Activated CD4-positive, alpha-beta T cell treated with anti-CD3 and anti-CD28 coated beads, Interleukin-2, amount 10 ng/mL, durations not matched to agents 7 days and 5 days (primary cell): ENCODE measurements at regions not wholly inside any gene's neighbourhood (a gene's known extent, or its start where the extent isn't known, plus 50 kb on each side); places are given as distances from the start of the nearest gene placed in this dataset.

Source experiments
- CTCF ChIA-PET: fragments of 350-600 bp; sonication (Branson Sonifier 250); formaldehyde crosslinking; loops from one replicate; lab custom pipeline; 2021; ENCODE audit warnings: antibody characterized with exemption; lab: Charles Lee
- POLR2A ChIA-PET: fragments of 350-600 bp; sonication (Branson Sonifier 250); formaldehyde crosslinking; loops from one replicate; lab custom pipeline; 2021; ENCODE audit warnings: antibody characterized with exemption; lab: Charles Lee
- DNase-seq: peaks from one replicate; pipeline ENCODE4 v3.0.0-alpha.2; 2020
- H3K27ac Mint-ChIP-seq: one replicate; pipeline ENCODE4 v1.8.0; 2021; ENCODE audit warnings: mild to moderate bottlenecking, moderate library complexity, mixed read lengths
- H3K27me3 Mint-ChIP-seq: one replicate; pipeline ENCODE4 v1.8.0; 2021; ENCODE audit warnings: mixed read lengths
- H3K36me3 Mint-ChIP-seq: one replicate; pipeline ENCODE4 v1.8.0; 2021; ENCODE audit warnings: low read depth, mixed read lengths
- H3K4me1 Mint-ChIP-seq: one replicate; pipeline ENCODE4 v1.8.0; 2021; ENCODE audit warnings: mixed read lengths
- H3K4me3 Mint-ChIP-seq: one replicate; pipeline ENCODE4 v1.8.0; 2021; ENCODE audit warnings: mild to moderate bottlenecking, moderate library complexity, mixed read lengths
- H3K9me3 Mint-ChIP-seq: one replicate; pipeline ENCODE4 v1.8.0; 2021; ENCODE audit warnings: mixed read lengths

- POLR2A ChIA-PET = interaction anchor here (0.7 kb wide), 1 partner anchor 21 kb away, joined by 3 read pairs; no protein-coding TSS in a partner anchor
- H3K4me1 Mint-ChIP-seq = peaks cover 5% of the 10 kb centered on the region
- H3K27ac Mint-ChIP-seq = no peak overlapping the region
- DNase-seq = no peak
- CTCF ChIA-PET = no interaction called here
- H3K9me3 Mint-ChIP-seq = peaks cover 12% of the 10 kb centered on the region
- no peak overlapping the region for H3K4me3 Mint-ChIP-seq
- H3K36me3 Mint-ChIP-seq = no peaks in the 10 kb centered on the region
- no peaks in the 10 kb centered on the region for H3K27me3 Mint-ChIP-seq
Measured at GRCh38 chr14:97912217-97912616, 1115.0 kb downstream of the VRK1 start.

- POLR2A ChIA-PET = no interaction called here
Measured at GRCh38 chr14:97916100-97916499, 1118.9 kb downstream of the VRK1 start.

DNA sequence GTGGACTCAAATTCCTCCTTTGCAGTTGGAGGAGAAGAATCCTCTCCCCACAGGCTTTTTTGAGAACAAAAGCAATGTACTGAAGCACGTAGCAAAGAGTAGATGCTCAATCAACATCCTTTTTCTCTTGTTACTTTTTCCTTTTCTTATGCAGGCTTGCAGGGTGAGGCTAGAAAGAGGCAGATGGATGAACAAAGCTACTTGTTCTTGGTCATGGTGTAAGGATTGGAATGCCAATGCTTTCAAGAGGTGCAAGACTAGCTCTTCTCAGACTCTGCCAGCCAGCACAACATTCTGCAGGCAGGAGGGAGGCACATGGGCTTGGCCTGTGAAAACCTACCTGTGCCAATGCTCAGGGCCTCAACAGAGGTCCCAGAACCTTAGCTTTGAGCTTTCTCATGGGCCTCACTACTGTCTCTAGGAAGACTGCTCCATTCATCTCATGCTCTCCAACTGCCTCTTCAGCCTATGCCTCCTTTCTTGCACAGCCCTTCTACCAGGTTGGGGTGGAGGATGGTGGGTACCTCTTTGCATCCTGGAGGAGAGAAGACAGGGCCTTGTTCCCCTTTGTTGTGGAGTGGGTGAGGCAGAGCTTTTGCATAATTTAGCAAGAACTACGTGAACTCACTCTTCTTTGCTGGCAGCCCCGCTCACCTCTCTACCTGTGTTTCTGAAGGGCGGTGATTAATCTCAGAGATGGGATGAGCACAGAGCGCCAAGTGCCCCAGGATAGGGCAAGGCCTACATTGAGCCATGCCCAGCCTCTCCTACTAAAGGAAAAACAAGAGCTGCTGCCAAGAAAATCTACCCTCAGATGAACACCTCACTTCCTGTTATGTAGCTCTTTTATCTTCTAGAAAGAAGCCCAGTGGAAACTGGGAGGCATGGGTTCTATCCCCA, 1119.7 kb downstream of the VRK1 start:
- H3K4me3 Mint-ChIP-seq = no peak overlapping the region
- POLR2A ChIA-PET = no interaction called here
- CTCF ChIA-PET = interaction anchor here (1.2 to 2.1 kb wide), 4 partner anchors 37 to 167 kb away, joined by 3 to 4 read pairs (median 3); no protein-coding TSS in a partner anchor
- DNase-seq = no peak
- H3K9me3 Mint-ChIP-seq = peaks cover 10% of the 10 kb centered on the region
- H3K27me3 Mint-ChIP-seq = no peaks in the 10 kb centered on the region
- H3K4me1 Mint-ChIP-seq = peaks cover 12% of the 10 kb centered on the region
- peaks cover 2% of the 10 kb centered on the region for H3K36me3 Mint-ChIP-seq
- no peak overlapping the region for H3K27ac Mint-ChIP-seq

More at GRCh38 chr14:97916100-97916499, 1118.9 kb downstream of the VRK1 start:
- DNase-seq = no peak
- H3K27me3 Mint-ChIP-seq = no peaks in the 10 kb centered on the region
- peaks cover 12% of the 10 kb centered on the region for H3K4me1 Mint-ChIP-seq
- H3K27ac Mint-ChIP-seq = no peak overlapping the region
- peaks cover 2% of the 10 kb centered on the region for H3K36me3 Mint-ChIP-seq
- H3K4me3 Mint-ChIP-seq = no peak overlapping the region
- H3K9me3 Mint-ChIP-seq = peaks cover 10% of the 10 kb centered on the region
- CTCF ChIA-PET = no interaction called here

DNA sequence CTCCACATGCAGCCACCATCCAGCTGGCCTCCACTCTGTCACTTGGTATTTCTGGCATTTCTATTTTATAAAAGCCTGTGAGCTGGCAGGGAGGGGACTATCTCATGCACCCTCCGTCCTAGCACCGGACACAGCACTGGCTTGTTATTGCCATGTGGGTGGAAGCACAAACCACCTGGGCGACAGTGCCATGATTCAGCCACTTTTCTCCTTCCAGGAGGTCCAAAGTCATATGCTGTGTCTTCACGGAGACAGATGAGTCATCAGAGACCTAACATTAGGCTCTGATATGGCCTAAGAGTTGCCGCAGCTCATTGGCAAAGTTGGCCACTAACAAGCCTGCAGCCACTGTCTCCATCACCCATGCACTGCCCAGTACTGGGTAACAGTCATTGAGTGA, 1123.0 kb downstream of the VRK1 start:
- ChIA-PET CTCF (interaction anchor here (1.2 kb wide), 1 partner anchor 21 kb away, joined by 5 read pairs; no protein-coding TSS in a partner anchor), POLR2A (no interaction called here)
- no peak for DNase-seq
- Mint-ChIP-seq H3K27ac (no peak overlapping the region), H3K27me3 (no peaks in the 10 kb centered on the region), H3K4me1 (peaks cover 12% of the 10 kb centered on the region), H3K4me3 (no peak overlapping the region), H3K36me3 (peaks cover 2% of the 10 kb centered on the region), H3K9me3 (peaks cover 10% of the 10 kb centered on the region)

- no peak overlapping the region for H3K4me3 Mint-ChIP-seq
- POLR2A ChIA-PET = no interaction called here
- CTCF ChIA-PET = no interaction called here
Measured at GRCh38 chr14:97921296-97921695, 1124.1 kb downstream of the VRK1 start.

DNA sequence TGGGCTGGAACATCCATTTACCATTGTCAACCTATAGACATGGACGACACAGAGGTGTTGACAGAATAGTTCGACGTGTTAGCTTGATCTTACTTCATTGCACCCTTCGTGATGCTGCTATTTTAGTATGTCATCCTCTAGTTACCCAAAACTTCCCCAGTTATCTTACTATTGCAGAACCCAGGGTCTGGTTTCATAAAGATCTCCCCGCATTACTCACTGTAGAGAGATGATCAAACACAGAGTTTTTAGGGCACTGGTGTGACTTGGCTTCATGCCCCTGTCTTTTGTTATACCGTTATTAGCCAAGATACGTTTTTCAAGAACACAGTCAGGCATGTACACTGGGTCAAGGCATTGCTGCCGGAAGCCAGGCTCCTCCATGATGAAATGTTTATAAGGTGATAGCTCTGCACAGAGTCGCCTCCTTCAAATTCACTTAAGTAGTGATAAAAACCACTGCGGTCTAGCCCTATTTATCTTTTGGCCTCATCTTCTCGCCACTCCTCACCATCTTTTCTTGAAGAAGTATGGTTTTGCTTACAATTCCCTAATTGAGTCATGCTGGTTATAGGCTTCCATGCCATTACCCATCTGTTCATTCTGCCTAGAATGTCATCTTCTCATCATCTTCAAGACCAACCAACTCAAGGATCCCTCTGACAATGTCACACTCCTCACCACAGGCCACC, 1127.9 kb downstream of the VRK1 start:
- H3K9me3 Mint-ChIP-seq = peaks cover 4% of the 10 kb centered on the region
- CTCF ChIA-PET = interaction anchor here (1.5 to 1.7 kb wide), 2 partner anchors 22 to 53 kb away, joined by 3 read pairs; no protein-coding TSS in a partner anchor
- no peak for DNase-seq
- peaks cover 1% of the 10 kb centered on the region for H3K4me1 Mint-ChIP-seq
- POLR2A ChIA-PET = no interaction called here
- H3K4me3 Mint-ChIP-seq = no peak overlapping the region
- peaks cover 10% of the 10 kb centered on the region for H3K36me3 Mint-ChIP-seq
- H3K27me3 Mint-ChIP-seq = no peaks in the 10 kb centered on the region
- H3K27ac Mint-ChIP-seq = no peak overlapping the region

More at GRCh38 chr14:97921296-97921695, 1124.1 kb downstream of the VRK1 start:
- DNase-seq = no peak
- H3K27me3 Mint-ChIP-seq = no peaks in the 10 kb centered on the region
- H3K9me3 Mint-ChIP-seq = peaks cover 9% of the 10 kb centered on the region
- no peak overlapping the region for H3K27ac Mint-ChIP-seq
- H3K36me3 Mint-ChIP-seq = peaks cover 7% of the 10 kb centered on the region
- peaks cover 14% of the 10 kb centered on the region for H3K4me1 Mint-ChIP-seq

GRCh38 chr14:97930166-97930565, 1133.0 kb downstream of the VRK1 start:
- DNase-seq = no peak
- peaks cover 31% of the 10 kb centered on the region for H3K36me3 Mint-ChIP-seq
- no peak overlapping the region for H3K4me3 Mint-ChIP-seq
- ChIA-PET POLR2A (no interaction called here), CTCF (interaction anchor here (0.6 to 1.0 kb wide), 3 partner anchors 13 to 1169 kb away, joined by 3 to 4 read pairs (median 4); no protein-coding TSS in a partner anchor)
- peaks cover 6% of the 10 kb centered on the region for H3K9me3 Mint-ChIP-seq
- no peak overlapping the region for H3K27ac Mint-ChIP-seq
- H3K4me1 Mint-ChIP-seq = peaks cover 7% of the 10 kb centered on the region
- H3K27me3 Mint-ChIP-seq = no peaks in the 10 kb centered on the region

GRCh38 chr14:97931273-97931672, 1134.1 kb downstream of the VRK1 start:
- Mint-ChIP-seq H3K4me1 (peaks cover 6% of the 10 kb centered on the region), H3K27me3 (no peaks in the 10 kb centered on the region), H3K36me3 (peaks cover 26% of the 10 kb centered on the region), H3K27ac (no peak overlapping the region), H3K9me3 (peaks cover 6% of the 10 kb centered on the region), H3K4me3 (no peak overlapping the region)
- DNase-seq = no peak
- ChIA-PET CTCF (interaction anchor here (0.6 kb wide), 1 partner anchor 15 kb away, joined by 3 read pairs; no protein-coding TSS in a partner anchor), POLR2A (no interaction called here)

DNA sequence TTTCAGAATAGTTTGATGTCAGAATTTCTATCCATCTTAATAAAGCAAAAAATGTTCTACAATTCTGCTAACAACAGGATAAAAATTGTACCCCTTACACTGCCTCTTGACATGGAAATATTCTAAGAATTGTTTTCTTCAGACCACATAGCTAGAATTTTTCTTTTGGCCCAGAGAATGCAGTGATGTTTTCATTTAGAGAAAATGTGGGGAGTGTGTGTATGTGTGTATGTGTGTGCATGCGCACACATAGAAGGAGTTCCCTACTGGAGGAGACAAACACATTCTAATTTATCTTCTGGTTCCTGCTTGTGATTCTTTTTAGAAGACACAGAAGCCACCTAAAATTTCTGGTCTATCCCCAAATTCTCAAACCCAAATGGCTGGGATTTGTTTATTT, 1145.7 kb downstream of the VRK1 start:
- Mint-ChIP-seq H3K36me3 (peaks cover 32% of the 10 kb centered on the region), H3K4me3 (no peak overlapping the region), H3K27me3 (no peaks in the 10 kb centered on the region), H3K27ac (no peak overlapping the region), H3K9me3 (peaks cover 19% of the 10 kb centered on the region), H3K4me1 (no peaks in the 10 kb centered on the region)
- ChIA-PET CTCF (interaction anchor here (0.8 kb wide), 1 partner anchor 13 kb away, joined by 4 read pairs; no protein-coding TSS in a partner anchor), POLR2A (no interaction called here)
- DNase-seq = no peak

DNA sequence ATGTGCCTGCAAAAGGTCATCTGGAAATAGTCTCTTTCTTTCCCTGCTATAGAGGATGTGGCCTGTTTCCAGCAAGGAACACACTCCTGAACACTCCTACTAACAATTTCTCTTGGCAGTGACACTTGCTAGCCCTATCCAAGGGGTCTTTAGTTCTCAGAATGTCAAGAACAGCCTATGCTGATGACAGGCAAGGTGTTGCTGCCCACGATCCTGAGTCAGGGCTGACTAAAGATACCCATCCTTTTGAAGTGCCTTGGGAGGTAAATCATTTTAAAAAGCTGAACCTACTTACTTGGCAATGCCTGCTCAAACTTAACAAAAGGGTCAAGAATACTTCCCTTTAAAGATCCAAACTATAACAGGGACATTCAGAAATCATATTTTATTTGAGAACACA, 1146.4 kb downstream of the VRK1 start:
- H3K27me3 Mint-ChIP-seq = no peaks in the 10 kb centered on the region
- ChIA-PET POLR2A (no interaction called here), CTCF (interaction anchor here (0.8 to 1.0 kb wide), 2 partner anchors 14 to 29 kb away, joined by 3 to 4 read pairs; no protein-coding TSS in a partner anchor)
- H3K9me3 Mint-ChIP-seq = peaks cover 15% of the 10 kb centered on the region
- H3K4me3 Mint-ChIP-seq = no peak overlapping the region
- no peak for DNase-seq
- no peaks in the 10 kb centered on the region for H3K4me1 Mint-ChIP-seq
- peaks cover 28% of the 10 kb centered on the region for H3K36me3 Mint-ChIP-seq
- H3K27ac Mint-ChIP-seq = no peak overlapping the region

DNA sequence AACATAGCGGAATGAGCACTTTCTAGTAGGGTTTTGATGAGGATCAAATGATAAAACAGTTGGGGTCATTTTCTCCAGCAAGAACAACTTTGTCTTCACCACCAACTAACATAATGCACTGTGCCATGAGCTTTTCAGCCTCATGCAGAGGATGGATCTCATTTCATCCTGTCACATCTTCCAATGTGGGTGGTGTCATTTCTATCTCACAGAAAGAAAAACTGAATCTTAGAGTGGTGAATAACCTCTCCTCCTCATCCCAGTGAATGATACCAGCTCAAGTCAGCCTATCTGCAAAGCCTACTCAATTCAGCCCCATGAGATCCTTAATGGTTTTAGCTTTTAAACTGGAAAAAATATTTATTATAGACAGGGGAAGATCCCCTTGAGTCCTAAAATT, 1147.2 kb downstream of the VRK1 start:
- peaks cover 15% of the 10 kb centered on the region for H3K9me3 Mint-ChIP-seq
- ChIA-PET CTCF (interaction anchor here (1.0 kb wide), 1 partner anchor 30 kb away, joined by 3 read pairs; no protein-coding TSS in a partner anchor), POLR2A (no interaction called here)
- no peaks in the 10 kb centered on the region for H3K4me1 Mint-ChIP-seq
- H3K27ac Mint-ChIP-seq = no peak overlapping the region
- H3K4me3 Mint-ChIP-seq = no peak overlapping the region
- no peaks in the 10 kb centered on the region for H3K27me3 Mint-ChIP-seq
- DNase-seq = no peak
- peaks cover 30% of the 10 kb centered on the region for H3K36me3 Mint-ChIP-seq

DNA sequence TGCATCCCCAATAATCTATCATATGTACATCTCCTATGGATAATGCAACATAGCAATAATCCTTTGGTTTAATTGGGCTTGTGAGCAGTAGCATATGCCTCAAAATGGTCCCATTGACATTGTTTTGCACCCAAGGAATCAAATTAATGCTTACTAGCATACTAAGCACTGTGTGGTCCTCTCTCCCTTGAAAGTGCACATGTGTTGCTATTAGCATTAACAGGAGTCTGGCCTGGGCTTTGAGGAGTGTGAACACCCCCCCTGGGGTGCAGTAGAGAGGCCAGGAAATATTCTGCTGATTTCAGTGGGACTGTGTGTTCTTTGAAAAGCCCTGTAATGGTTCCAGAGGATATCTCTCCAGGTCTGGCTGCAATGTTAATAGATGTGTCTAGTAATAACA, 1148.4 kb downstream of the VRK1 start:
- DNase-seq = no peak
- peaks cover 34% of the 10 kb centered on the region for H3K36me3 Mint-ChIP-seq
- H3K27me3 Mint-ChIP-seq = no peaks in the 10 kb centered on the region
- no peaks in the 10 kb centered on the region for H3K4me1 Mint-ChIP-seq
- H3K27ac Mint-ChIP-seq = no peak overlapping the region
- ChIA-PET POLR2A (no interaction called here), CTCF (no interaction called here)
- no peak overlapping the region for H3K4me3 Mint-ChIP-seq
- peaks cover 12% of the 10 kb centered on the region for H3K9me3 Mint-ChIP-seq
